GM23338 (cell line): ENCODE measurements at regions not wholly inside any gene's neighbourhood (a gene's known extent, or its start where the extent isn't known, plus 50 kb on each side); places are given as distances from the start of the nearest gene placed in this dataset.

ENCODE experiments used
- ATAC-seq: fragments of 200-7000 bp; cut with Tn5 transposase; 3 replicates; pipeline ENCODE4 v1.9.1; 2020
- DNase-seq: peaks from one replicate; pipeline ENCODE4 v3.0.0-alpha.2; 2015; ENCODE audit warnings: low spot score
- H2AFZ ChIP-seq: fragments of 200-600 bp; sonication (generic); 2 replicates; pipeline ENCODE4 v1.8.0; 2016; ENCODE audit warnings: antibody characterized with exemption, mild to moderate bottlenecking, moderate library complexity
- H3F3A ChIP-seq: fragments of 200-600 bp; sonication (generic); replicated peaks from 2 replicates; pipeline ENCODE4 v1.8.0; 2017; ENCODE audit warnings: antibody characterized with exemption, mixed run types, low read depth
- H3K27ac ChIP-seq: fragments of 200-600 bp; sonication (generic); 2 replicates; pipeline ENCODE4 v1.6.1; 2016; ENCODE audit warnings: low read depth
- H3K27me3 ChIP-seq: fragments of 200-600 bp; sonication (generic); 2 replicates; pipeline ENCODE4 v1.8.0; 2016; ENCODE audit warnings: mild to moderate bottlenecking, mixed run types, moderate library complexity; ENCODE audit not compliant: insufficient read depth
- H3K36me3 ChIP-seq: fragments of 200-600 bp; sonication (generic); 2 replicates; pipeline ENCODE4 v1.8.0; 2016; ENCODE audit warnings: mild to moderate bottlenecking; ENCODE audit not compliant: insufficient read depth
- H3K4me1 ChIP-seq: fragments of 200-600 bp; sonication (generic); 2 replicates; pipeline ENCODE4 v1.8.0; 2016; ENCODE audit warnings: mild to moderate bottlenecking, moderate library complexity; ENCODE audit not compliant: insufficient read depth
- H3K4me2 ChIP-seq: fragments of 200-600 bp; sonication (generic); 2 replicates; pipeline ENCODE4 v1.7.1; 2017; ENCODE audit warnings: mixed run types
- H3K4me3 ChIP-seq: fragments of 200-600 bp; sonication (generic); 2 replicates; pipeline ENCODE4 v1.6.1; 2016; ENCODE audit warnings: mixed run types
- H3K79me2 ChIP-seq: fragments of 200-600 bp; sonication (generic); replicated peaks from 2 replicates; pipeline ENCODE4 v1.8.0; 2017; ENCODE audit warnings: mild to moderate bottlenecking; ENCODE audit not compliant: insufficient read depth
- H3K9me2 ChIP-seq: fragments of 200-600 bp; sonication (generic); 2 replicates; pipeline ENCODE4 v1.8.0; 2017; ENCODE audit not compliant: insufficient read depth
- H4K20me1 ChIP-seq: fragments of 200-600 bp; sonication (generic); replicated peaks from 2 replicates; pipeline ENCODE4 v1.8.0; 2017; ENCODE audit warnings: mild to moderate bottlenecking; ENCODE audit not compliant: insufficient read depth
- H3K27ac Mint-ChIP-seq: 2 replicates; pipeline ENCODE4 v1.8.0; 2020; ENCODE audit warnings: inconsistent platforms, mild to moderate bottlenecking, moderate library complexity, mixed read lengths
- H3K27me3 Mint-ChIP-seq: 3 replicates; pipeline ENCODE4 v1.8.0; 2022; ENCODE audit warnings: low read depth, mild to moderate bottlenecking, moderate library complexity, mixed read lengths, inconsistent platforms; ENCODE audit not compliant: insufficient read depth, poor library complexity
- H3K36me3 Mint-ChIP-seq: 3 replicates; pipeline ENCODE4 v1.8.0; 2021; ENCODE audit warnings: low read depth, mild to moderate bottlenecking, inconsistent platforms, moderate library complexity, mixed read lengths
- H3K4me1 Mint-ChIP-seq: 3 replicates; pipeline ENCODE4 v1.8.0; 2020; ENCODE audit warnings: mild to moderate bottlenecking, inconsistent platforms, mixed read lengths
- H3K4me3 Mint-ChIP-seq: 3 replicates; pipeline ENCODE4 v1.8.0; 2021; ENCODE audit warnings: moderate library complexity, mild to moderate bottlenecking, inconsistent platforms, mixed read lengths
- H3K9me3 Mint-ChIP-seq: 3 replicates; pipeline ENCODE4 v1.8.0; 2020; ENCODE audit warnings: moderate library complexity, mild to moderate bottlenecking, inconsistent platforms, mixed read lengths
- CREB1 ChIP-seq: fragments of 250-450 bp; sonication (Bioruptor Pico); IDR thresholded peaks from 2 replicates; pipeline ENCODE4 v1.5.0; 2020; ENCODE audit warnings: low read depth, mild to moderate bottlenecking, moderate library complexity
- EZH2 ChIP-seq: fragments of 200-600 bp; sonication (generic); IDR thresholded peaks from one replicate; pipeline ENCODE4 v1.8.0; 2017; ENCODE audit warnings: antibody characterized with exemption, mild to moderate bottlenecking, low read depth; ENCODE audit not compliant: unreplicated experiment
- JUNB ChIP-seq: IDR thresholded peaks from one replicate; pipeline ENCODE4 v1.6.1; 2016; ENCODE audit warnings: antibody characterized with exemption; ENCODE audit not compliant: unreplicated experiment
- NANOG ChIP-seq: IDR thresholded peaks from 2 replicates; pipeline ENCODE4 v1.6.1; 2016; ENCODE audit warnings: antibody characterized with exemption, borderline replicate concordance
- STAT1 ChIP-seq: IDR thresholded peaks from one replicate; pipeline ENCODE4 v1.6.1; 2016; ENCODE audit warnings: antibody characterized with exemption; ENCODE audit not compliant: unreplicated experiment
- ZNF114 ChIP-seq: fragments of 250-450 bp; sonication (Bioruptor Pico); IDR thresholded peaks from 2 replicates; pipeline ENCODE4 v1.5.0; 2020; ENCODE audit warnings: mild to moderate bottlenecking, moderate library complexity
- TF ChIP-seq, protein P1 (sequence below): IDR thresholded peaks from 2 replicates; pipeline ENCODE4 v1.6.1; 2016; ENCODE audit warnings: antibody characterized with exemption
- TF ChIP-seq, protein P2 (sequence below), 2 experiments: fragments of 200-600 bp in 1 of 2; sonication (generic) in 1 of 2; conservative IDR thresholded peaks; 2 replicates each; pipeline versions ENCODE4 v1.5.1 to v1.6.1; 2016 to 2017; ENCODE audit warnings: antibody characterized with exemption in 2 of 2, low read depth in 2 of 2, mild to moderate bottlenecking in 2 of 2, moderate library complexity in 1 of 2
- TF ChIP-seq, protein P3 (sequence below): fragments of 250-450 bp; sonication (Bioruptor Pico); IDR thresholded peaks from 2 replicates; pipeline ENCODE4 v1.5.0; 2020; ENCODE audit warnings: mild to moderate bottlenecking, moderate library complexity

DNA sequence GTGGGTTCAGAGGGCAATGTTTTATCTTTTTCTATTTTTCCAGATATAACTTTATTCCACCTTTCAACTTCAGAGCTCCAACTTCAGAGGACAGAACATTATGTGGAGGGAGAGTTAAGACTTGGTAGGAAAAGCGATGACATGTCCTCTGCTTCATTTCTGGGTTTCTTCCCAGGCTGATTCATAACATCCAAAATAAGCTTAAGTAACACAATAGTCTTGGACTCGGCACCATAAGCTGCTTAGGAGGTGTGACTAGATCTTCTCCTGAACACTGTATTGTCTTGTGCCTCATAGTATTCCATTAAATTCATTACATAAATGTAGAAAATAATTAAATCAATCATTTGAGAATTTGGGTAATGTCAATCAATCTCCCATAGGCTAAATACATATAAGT lies 95.5 kb upstream of the PDE3A start:
- TF ChIP-seq NANOG = no peak
- TF ChIP-seq, protein P1, sequence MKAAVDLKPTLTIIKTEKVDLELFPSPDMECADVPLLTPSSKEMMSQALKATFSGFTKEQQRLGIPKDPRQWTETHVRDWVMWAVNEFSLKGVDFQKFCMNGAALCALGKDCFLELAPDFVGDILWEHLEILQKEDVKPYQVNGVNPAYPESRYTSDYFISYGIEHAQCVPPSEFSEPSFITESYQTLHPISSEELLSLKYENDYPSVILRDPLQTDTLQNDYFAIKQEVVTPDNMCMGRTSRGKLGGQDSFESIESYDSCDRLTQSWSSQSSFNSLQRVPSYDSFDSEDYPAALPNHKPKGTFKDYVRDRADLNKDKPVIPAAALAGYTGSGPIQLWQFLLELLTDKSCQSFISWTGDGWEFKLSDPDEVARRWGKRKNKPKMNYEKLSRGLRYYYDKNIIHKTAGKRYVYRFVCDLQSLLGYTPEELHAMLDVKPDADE = no peak
- TF ChIP-seq, protein P2, sequence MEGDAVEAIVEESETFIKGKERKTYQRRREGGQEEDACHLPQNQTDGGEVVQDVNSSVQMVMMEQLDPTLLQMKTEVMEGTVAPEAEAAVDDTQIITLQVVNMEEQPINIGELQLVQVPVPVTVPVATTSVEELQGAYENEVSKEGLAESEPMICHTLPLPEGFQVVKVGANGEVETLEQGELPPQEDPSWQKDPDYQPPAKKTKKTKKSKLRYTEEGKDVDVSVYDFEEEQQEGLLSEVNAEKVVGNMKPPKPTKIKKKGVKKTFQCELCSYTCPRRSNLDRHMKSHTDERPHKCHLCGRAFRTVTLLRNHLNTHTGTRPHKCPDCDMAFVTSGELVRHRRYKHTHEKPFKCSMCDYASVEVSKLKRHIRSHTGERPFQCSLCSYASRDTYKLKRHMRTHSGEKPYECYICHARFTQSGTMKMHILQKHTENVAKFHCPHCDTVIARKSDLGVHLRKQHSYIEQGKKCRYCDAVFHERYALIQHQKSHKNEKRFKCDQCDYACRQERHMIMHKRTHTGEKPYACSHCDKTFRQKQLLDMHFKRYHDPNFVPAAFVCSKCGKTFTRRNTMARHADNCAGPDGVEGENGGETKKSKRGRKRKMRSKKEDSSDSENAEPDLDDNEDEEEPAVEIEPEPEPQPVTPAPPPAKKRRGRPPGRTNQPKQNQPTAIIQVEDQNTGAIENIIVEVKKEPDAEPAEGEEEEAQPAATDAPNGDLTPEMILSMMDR (conservative IDR thresholded peaks at IDR 0.05; ENCODE audit: low read depth in 2 of 2) = no peak
- Mint-ChIP-seq H3K36me3 (no peaks in the 10 kb centered on the region), H3K27me3 (peaks cover 2% of the 10 kb centered on the region), H3K4me3 (no peak overlapping the region), H3K4me1 (peaks cover 15% of the 10 kb centered on the region), H3K27ac (no peak overlapping the region), H3K9me3 (no peaks in the 10 kb centered on the region)
- Histone ChIP-seq H3K27me3 (no peaks in the 10 kb centered on the region), H3K4me1 (peaks cover 8% of the 10 kb centered on the region), H3K27ac (no peak overlapping the region), H3K4me2 (no peak overlapping the region), H3K79me2 (no peaks in the 10 kb centered on the region), H3K4me3 (no peak overlapping the region), H3F3A (no peaks in the 10 kb centered on the region), H3K36me3 (no peaks in the 10 kb centered on the region), H3K9me2 (no peaks in the 10 kb centered on the region), H2AFZ (peak overlapping the region; percentile 11; the same call in 1 of the 2 replicates), H4K20me1 (no peaks in the 10 kb centered on the region)
- ATAC-seq (no peak), DNase-seq (no peak)

DNA sequence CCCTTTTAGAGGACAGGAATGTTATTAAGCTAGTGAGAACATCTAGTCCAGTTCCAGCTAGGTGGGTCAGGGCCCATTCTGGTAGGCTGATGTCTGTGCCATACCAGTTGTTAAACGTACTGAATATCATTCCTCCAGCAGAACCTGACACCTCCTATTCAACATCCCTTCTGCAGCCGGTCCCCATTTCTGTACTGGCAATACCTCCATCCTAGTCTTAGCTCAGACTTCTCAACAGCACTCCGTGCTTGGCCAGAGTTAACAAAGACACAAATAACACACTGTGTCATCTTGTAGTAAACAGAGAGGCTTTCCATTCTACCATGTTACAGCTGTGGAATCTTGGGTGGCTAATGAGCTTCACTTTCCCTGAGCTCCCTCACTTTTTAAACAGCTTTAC lies 94.3 kb upstream of the PDE3A start:
- no peaks in the 10 kb centered on the region for H3K9me2 ChIP-seq
- no peak overlapping the region for H2AFZ ChIP-seq
- no peaks in the 10 kb centered on the region for H3K36me3 ChIP-seq
- H3K4me2 ChIP-seq = no peak overlapping the region
- no peaks in the 10 kb centered on the region for H3K27me3 ChIP-seq
- no peaks in the 10 kb centered on the region for H3F3A ChIP-seq
- Mint-ChIP-seq H3K36me3 (no peaks in the 10 kb centered on the region), H3K4me1 (peaks cover 13% of the 10 kb centered on the region), H3K27me3 (no peaks in the 10 kb centered on the region), H3K9me3 (no peaks in the 10 kb centered on the region), H3K4me3 (no peak overlapping the region), H3K27ac (peak overlapping the region; percentile 58; the same call in 1 of the 2 replicates)
- H4K20me1 ChIP-seq = no peaks in the 10 kb centered on the region
- no peak overlapping the region for H3K27ac ChIP-seq
- H3K79me2 ChIP-seq = no peaks in the 10 kb centered on the region
- ATAC-seq = no peak
- TF ChIP-seq ZNF114 (CRISPR knock-in tag) = no peak
- TF ChIP-seq, protein P1 = no peak
- TF ChIP-seq STAT1 = no peak
- TF ChIP-seq, protein P3, sequence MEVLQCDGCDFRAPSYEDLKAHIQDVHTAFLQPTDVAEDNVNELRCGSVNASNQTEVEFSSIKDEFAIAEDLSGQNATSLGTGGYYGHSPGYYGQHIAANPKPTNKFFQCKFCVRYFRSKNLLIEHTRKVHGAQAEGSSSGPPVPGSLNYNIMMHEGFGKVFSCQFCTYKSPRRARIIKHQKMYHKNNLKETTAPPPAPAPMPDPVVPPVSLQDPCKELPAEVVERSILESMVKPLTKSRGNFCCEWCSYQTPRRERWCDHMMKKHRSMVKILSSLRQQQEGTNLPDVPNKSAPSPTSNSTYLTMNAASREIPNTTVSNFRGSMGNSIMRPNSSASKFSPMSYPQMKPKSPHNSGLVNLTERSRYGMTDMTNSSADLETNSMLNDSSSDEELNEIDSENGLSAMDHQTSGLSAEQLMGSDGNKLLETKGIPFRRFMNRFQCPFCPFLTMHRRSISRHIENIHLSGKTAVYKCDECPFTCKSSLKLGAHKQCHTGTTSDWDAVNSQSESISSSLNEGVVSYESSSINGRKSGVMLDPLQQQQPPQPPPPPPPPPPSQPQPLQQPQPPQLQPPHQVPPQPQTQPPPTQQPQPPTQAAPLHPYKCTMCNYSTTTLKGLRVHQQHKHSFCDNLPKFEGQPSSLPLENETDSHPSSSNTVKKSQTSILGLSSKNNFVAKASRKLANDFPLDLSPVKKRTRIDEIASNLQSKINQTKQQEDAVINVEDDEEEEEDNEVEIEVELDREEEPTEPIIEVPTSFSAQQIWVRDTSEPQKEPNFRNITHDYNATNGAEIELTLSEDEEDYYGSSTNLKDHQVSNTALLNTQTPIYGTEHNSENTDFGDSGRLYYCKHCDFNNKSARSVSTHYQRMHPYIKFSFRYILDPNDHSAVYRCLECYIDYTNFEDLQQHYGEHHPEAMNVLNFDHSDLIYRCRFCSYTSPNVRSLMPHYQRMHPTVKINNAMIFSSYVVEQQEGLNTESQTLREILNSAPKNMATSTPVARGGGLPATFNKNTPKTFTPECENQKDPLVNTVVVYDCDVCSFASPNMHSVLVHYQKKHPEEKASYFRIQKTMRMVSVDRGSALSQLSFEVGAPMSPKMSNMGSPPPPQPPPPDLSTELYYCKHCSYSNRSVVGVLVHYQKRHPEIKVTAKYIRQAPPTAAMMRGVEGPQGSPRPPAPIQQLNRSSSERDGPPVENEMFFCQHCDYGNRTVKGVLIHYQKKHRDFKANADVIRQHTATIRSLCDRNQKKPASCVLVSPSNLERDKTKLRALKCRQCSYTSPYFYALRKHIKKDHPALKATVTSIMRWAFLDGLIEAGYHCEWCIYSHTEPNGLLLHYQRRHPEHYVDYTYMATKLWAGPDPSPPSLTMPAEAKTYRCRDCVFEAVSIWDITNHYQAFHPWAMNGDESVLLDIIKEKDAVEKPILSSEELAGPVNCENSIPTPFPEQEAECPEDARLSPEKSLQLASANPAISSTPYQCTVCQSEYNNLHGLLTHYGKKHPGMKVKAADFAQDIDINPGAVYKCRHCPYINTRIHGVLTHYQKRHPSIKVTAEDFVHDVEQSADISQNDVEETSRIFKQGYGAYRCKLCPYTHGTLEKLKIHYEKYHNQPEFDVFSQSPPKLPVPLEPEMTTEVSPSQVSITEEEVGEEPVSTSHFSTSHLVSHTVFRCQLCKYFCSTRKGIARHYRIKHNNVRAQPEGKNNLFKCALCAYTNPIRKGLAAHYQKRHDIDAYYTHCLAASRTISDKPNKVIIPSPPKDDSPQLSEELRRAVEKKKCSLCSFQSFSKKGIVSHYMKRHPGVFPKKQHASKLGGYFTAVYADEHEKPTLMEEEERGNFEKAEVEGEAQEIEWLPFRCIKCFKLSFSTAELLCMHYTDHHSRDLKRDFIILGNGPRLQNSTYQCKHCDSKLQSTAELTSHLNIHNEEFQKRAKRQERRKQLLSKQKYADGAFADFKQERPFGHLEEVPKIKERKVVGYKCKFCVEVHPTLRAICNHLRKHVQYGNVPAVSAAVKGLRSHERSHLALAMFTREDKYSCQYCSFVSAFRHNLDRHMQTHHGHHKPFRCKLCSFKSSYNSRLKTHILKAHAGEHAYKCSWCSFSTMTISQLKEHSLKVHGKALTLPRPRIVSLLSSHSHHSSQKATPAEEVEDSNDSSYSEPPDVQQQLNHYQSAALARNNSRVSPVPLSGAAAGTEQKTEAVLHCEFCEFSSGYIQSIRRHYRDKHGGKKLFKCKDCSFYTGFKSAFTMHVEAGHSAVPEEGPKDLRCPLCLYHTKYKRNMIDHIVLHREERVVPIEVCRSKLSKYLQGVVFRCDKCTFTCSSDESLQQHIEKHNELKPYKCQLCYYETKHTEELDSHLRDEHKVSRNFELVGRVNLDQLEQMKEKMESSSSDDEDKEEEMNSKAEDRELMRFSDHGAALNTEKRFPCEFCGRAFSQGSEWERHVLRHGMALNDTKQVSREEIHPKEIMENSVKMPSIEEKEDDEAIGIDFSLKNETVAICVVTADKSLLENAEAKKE (CRISPR knock-in tag) = no peak
- TF ChIP-seq JUNB = no peak
- no peak for TF ChIP-seq CREB1 (CRISPR knock-in tag)
- TF ChIP-seq EZH2 = no peak
- no peak overlapping the region for H3K4me3 ChIP-seq
- no peak for DNase-seq
- H3K4me1 ChIP-seq = peaks cover 4% of the 10 kb centered on the region; the same call in 1 of the 2 replicates
